ENCODE measurements at regions not wholly inside any gene's neighbourhood (a gene's known extent, or its start where the extent isn't known, plus 50 kb on each side); places are given as distances from the start of the nearest gene placed in this dataset.
"Not testable (repeated sequence)": the region's sequence is repeated elsewhere in the genome, so short reads cannot be mapped to it uniquely, and the experiment has no call there.

- DNase-seq (ENCODE audit: low read depth), result no peak
Measured at GRCh38 chr15:95075792-95076677, 844.7 kb downstream of the MCTP2 start.

GRCh38 chr15:95076678-95076990 is 845.3 kb downstream of the MCTP2 start:
- DNase-seq (ENCODE audit: low read depth), result no peak

- no peak for DNase-seq (ENCODE audit: low read depth)
Measured at GRCh38 chr15:95078003-95078402, 846.6 kb downstream of the MCTP2 start.

GRCh38 chr15:95080228-95080627 is 848.9 kb downstream of the MCTP2 start:
- DNase-seq (ENCODE audit: low read depth), result not testable (repeated sequence)

- DNase-seq (ENCODE audit: low read depth), result no peak
Measured at GRCh38 chr15:95085056-95085455, 853.7 kb downstream of the MCTP2 start.

GRCh38 chr15:95086531-95087252 is 855.3 kb downstream of the MCTP2 start:
- no peak for DNase-seq (ENCODE audit: low read depth)

- no peak for DNase-seq (ENCODE audit: low read depth)
Measured at GRCh38 chr15:95087253-95087609, 855.9 kb downstream of the MCTP2 start.

- DNase-seq (ENCODE audit: low read depth), result no peak
Measured at GRCh38 chr15:95091444-95091843, 860.1 kb downstream of the MCTP2 start.

GRCh38 chr15:95095250-95095649 is 863.9 kb downstream of the MCTP2 start:
- DNase-seq (ENCODE audit: low read depth), result no peak

GRCh38 chr15:95096651-95097050 is 865.3 kb downstream of the MCTP2 start:
- DNase-seq (ENCODE audit: low read depth), result no peak

- DNase-seq (ENCODE audit: low read depth), result no peak
Measured at GRCh38 chr15:95097361-95097760, 866.0 kb downstream of the MCTP2 start.

GRCh38 chr15:95105229-95105628 is 873.9 kb downstream of the MCTP2 start:
- no peak for DNase-seq (ENCODE audit: low read depth)

GRCh38 chr15:95106801-95107200 is 875.4 kb downstream of the MCTP2 start:
- no peak for DNase-seq (ENCODE audit: low read depth)

GRCh38 chr15:95108673-95109072 is 877.3 kb downstream of the MCTP2 start:
- no peak for DNase-seq (ENCODE audit: low read depth)

GRCh38 chr15:95111969-95112368 is 880.6 kb downstream of the MCTP2 start:
- DNase-seq (ENCODE audit: low read depth), result no peak

GRCh38 chr15:95113041-95113440 is 881.7 kb downstream of the MCTP2 start:
- DNase-seq (ENCODE audit: low read depth), result no peak

- no peak for DNase-seq (ENCODE audit: low read depth)
Measured at GRCh38 chr15:95119041-95119610, 887.8 kb downstream of the MCTP2 start.

GRCh38 chr15:95120595-95120994 is 889.2 kb downstream of the MCTP2 start:
- DNase-seq (ENCODE audit: low read depth), result no peak

GRCh38 chr15:95121191-95121590 is 889.8 kb downstream of the MCTP2 start:
- no peak for DNase-seq (ENCODE audit: low read depth)

GRCh38 chr15:95125803-95126202 is 894.4 kb downstream of the MCTP2 start:
- no peak for DNase-seq (ENCODE audit: low read depth)

- DNase-seq (ENCODE audit: low read depth), result no peak
Measured at GRCh38 chr15:95127356-95127755, 896.0 kb downstream of the MCTP2 start.

GRCh38 chr15:95129574-95129973 is 898.2 kb downstream of the MCTP2 start:
- no peak for DNase-seq (ENCODE audit: low read depth)

- no peak for DNase-seq (ENCODE audit: low read depth)
Measured at GRCh38 chr15:95131131-95131556, 899.8 kb downstream of the MCTP2 start.

Data from stimulated activated CD8-positive, alpha-beta memory T cell treated with anti-CD3 and anti-CD28 coated beads, Interleukin-7, amount 100 ng/mL, for 24 hours (primary cell).